ENCODE measurements at regions not wholly inside any gene's neighbourhood (a gene's known extent, or its start where the extent isn't known, plus 50 kb on each side); places are given as distances from the start of the nearest gene placed in this dataset.

DNA sequence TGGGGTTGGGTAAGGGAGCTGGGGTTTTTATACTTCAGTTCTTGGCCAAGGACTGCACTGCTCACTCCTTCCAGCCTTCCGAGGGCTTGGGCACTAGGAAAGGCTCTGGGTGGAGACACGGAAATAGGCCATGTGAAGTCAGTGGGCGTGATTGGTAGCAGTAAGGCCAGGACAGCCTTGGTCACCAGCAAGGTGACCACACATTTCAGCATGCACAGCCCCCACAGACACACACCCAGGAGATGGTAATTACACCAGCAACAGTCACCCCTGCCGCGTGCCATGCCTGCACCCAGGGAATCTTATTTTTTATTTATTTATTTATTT, 252.5 kb downstream of the SEC14L1 start:
- TF ChIP-seq, protein P1, sequence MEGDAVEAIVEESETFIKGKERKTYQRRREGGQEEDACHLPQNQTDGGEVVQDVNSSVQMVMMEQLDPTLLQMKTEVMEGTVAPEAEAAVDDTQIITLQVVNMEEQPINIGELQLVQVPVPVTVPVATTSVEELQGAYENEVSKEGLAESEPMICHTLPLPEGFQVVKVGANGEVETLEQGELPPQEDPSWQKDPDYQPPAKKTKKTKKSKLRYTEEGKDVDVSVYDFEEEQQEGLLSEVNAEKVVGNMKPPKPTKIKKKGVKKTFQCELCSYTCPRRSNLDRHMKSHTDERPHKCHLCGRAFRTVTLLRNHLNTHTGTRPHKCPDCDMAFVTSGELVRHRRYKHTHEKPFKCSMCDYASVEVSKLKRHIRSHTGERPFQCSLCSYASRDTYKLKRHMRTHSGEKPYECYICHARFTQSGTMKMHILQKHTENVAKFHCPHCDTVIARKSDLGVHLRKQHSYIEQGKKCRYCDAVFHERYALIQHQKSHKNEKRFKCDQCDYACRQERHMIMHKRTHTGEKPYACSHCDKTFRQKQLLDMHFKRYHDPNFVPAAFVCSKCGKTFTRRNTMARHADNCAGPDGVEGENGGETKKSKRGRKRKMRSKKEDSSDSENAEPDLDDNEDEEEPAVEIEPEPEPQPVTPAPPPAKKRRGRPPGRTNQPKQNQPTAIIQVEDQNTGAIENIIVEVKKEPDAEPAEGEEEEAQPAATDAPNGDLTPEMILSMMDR (IDR thresholded peaks at IDR 0.05) = no peak
- no peak overlapping the region for H3K4me3 ChIP-seq

DNA sequence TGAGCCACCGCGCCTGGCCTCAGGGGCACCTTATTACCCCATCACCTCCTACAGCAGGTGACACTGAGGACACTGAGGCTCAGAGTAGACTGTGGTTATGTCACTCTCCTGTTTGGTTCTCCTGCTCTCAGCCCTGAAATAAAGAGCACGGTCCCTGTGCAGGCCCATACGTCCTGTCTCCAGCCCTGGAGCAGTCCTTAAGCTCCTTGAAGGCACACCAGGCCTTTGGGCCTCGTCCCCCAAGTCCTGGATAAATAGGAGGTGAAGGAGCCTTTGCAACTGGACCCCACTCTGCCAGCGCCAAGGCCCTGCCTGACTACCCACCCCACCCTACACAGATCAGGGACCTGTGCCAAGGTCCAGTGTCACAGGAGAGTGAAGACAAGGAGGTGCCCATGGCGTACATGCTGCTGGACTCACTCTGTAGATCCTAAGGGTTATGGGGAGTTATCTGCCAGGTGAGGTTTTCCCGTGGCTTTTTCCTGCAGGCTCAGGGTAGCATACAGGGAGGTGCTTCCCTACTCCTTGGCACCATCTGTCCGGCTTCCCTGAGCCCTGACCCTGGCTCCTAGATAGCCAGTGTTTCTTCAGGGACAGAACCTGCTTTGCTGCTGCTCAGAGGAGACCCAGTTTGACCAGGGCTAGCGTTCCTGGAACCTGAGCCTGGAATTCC, 253.2 kb downstream of the SEC14L1 start:
- Histone ChIP-seq H3K4me3 (no peak overlapping the region), H3K9me3 (no peaks in the 10 kb centered on the region), H3K4me1 (peaks cover 0 to 64% of the 10 kb centered on the region in 2 donors), H3K36me3 (no peaks in the 10 kb centered on the region), H3K27me3 (no peaks in the 10 kb centered on the region), H3K27ac (peak overlapping the region; percentile 26 to 41)
- TF ChIP-seq, protein P1 (IDR thresholded peaks at IDR 0.05) = no peak
- no peak for DNase-seq (ENCODE audit: low spot score)

More for the DNA sequence above, 252.5 kb downstream of the SEC14L1 start:
- Histone ChIP-seq H3K4me1 (peaks cover 0 to 66% of the 10 kb centered on the region in 2 donors), H3K36me3 (no peaks in the 10 kb centered on the region), H3K27me3 (no peaks in the 10 kb centered on the region), H3K9me3 (no peaks in the 10 kb centered on the region), H3K27ac (peak overlapping the region; percentile 68 to 70)
- DNase-seq (ENCODE audit: low spot score) = no peak

DNA sequence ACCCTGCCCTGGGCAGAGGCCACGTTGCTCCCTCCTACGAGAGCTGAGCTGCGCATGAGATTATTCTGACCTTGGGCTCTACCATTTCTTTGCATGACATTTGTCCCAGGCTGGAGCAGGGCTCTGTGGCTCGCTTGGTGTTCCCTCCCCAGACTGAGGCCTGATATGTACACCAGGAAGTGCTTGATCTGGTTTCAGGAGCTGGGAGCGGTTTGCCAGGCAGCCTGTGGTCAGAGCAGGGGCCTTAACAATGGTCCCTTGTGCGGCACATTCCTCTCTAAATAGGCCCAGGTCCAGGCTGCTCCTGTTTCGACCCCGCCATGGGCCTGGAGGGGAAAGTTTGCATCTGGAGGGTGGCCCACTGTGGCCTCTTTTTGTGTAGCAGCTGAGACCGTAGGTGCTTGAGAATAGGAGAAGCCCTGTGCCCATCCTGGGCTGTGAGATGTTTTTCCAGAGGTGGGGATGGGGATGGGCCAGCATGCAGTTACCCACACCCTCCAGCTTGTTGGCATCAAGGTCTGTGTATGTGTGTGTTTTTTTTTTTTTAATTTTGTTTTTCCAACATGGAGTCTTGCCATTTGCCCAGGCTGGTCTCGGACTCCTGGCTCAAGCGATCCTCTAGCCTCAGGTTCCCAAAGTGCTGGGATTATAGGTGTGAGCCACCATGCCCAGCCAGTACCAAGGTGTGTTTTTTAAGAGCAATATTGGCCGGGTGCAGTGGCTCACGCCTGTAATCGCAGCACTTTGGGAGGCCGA, 253.9 kb downstream of the SEC14L1 start:
- Histone ChIP-seq H3K36me3 (no peaks in the 10 kb centered on the region), H3K4me1 (peaks cover 0 to 63% of the 10 kb centered on the region in 2 donors), H3K9me3 (no peaks in the 10 kb centered on the region), H3K4me3 (no peak overlapping the region), H3K27ac (peak overlapping the region; percentile 26 to 41), H3K27me3 (no peaks in the 10 kb centered on the region)
- DNase-seq (ENCODE audit: low spot score) = no peak
- TF ChIP-seq, protein P1 (IDR thresholded peaks at IDR 0.05) = no peak

DNA sequence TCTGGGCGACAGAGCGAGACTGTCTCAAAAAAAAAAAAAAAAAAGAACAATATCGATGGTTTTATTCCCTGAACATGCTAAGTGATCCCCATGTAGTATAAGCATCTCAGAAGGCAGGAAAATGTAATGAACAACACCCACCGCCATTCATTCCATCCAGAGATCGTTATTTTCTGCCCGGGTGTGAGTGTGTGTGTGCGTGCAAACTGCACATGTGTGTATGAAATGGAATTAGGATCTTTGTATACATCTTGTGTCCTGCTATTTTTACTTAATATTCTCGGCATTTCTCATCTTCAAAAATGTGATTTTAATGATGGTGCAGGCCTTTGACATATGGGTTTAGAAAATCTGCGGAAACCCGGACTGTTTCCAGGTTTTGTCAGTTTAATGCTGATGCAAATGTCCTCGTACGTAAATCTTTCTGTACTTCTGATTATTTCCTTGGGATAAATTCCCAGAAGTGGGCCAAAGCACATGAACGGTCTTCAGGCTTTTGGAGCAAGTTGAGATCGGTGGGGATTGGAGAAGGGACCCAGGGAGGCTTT, 254.8 kb downstream of the SEC14L1 start:
- peaks cover 0 to 67% of the 10 kb centered on the region in 2 donors for H3K4me1 ChIP-seq
- H3K9me3 ChIP-seq = no peaks in the 10 kb centered on the region
- no peak overlapping the region for H3K27ac ChIP-seq
- no peak for DNase-seq (ENCODE audit: low spot score)
- no peak overlapping the region for H3K4me3 ChIP-seq
- TF ChIP-seq, protein P1 (IDR thresholded peaks at IDR 0.05) = no peak
- no peaks in the 10 kb centered on the region for H3K27me3 ChIP-seq
- no peaks in the 10 kb centered on the region for H3K36me3 ChIP-seq

DNA sequence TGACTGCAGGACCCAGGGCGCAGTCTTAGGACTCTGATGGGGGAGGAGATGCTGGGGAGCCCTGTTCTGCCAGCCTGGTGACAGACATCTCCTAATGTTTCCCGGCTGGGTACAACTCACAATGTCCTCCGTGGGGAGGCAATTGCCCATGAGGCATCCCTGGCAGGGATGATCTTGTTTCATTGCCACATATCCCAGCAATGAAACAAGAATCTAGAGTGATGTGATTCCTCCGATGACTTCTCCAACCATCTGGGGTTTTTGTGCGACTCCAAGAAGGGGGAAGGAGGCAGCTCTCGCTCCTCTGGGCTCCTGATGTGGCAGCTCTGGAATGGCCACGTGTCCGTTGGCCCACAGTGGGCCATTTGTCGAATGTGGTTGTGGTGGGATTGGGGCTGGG, 255.8 kb downstream of the SEC14L1 start:
- Histone ChIP-seq H3K4me1 (peaks cover 0 to 60% of the 10 kb centered on the region in 2 donors), H3K4me3 (no peak overlapping the region), H3K36me3 (peaks cover 1% of the 10 kb centered on the region), H3K27ac (no peak overlapping the region), H3K9me3 (no peaks in the 10 kb centered on the region), H3K27me3 (no peaks in the 10 kb centered on the region)
- TF ChIP-seq, protein P1 (IDR thresholded peaks at IDR 0.05) = no peak
- DNase-seq (ENCODE audit: low spot score) = no peak

All from right atrium auricular region (tissue), 2 donors.